ENCODE measurements at regions not wholly inside any gene's neighbourhood (a gene's known extent, or its start where the extent isn't known, plus 50 kb on each side); places are given as distances from the start of the nearest gene placed in this dataset.

GRCh38 chr12:115411121-115411520, 727.1 kb upstream of the TBX3 start:
- TF ChIP-seq, protein P1, sequence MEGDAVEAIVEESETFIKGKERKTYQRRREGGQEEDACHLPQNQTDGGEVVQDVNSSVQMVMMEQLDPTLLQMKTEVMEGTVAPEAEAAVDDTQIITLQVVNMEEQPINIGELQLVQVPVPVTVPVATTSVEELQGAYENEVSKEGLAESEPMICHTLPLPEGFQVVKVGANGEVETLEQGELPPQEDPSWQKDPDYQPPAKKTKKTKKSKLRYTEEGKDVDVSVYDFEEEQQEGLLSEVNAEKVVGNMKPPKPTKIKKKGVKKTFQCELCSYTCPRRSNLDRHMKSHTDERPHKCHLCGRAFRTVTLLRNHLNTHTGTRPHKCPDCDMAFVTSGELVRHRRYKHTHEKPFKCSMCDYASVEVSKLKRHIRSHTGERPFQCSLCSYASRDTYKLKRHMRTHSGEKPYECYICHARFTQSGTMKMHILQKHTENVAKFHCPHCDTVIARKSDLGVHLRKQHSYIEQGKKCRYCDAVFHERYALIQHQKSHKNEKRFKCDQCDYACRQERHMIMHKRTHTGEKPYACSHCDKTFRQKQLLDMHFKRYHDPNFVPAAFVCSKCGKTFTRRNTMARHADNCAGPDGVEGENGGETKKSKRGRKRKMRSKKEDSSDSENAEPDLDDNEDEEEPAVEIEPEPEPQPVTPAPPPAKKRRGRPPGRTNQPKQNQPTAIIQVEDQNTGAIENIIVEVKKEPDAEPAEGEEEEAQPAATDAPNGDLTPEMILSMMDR (IDR thresholded peaks at IDR 0.05; ENCODE audit: unreplicated experiment) = no peak
- DNase-seq (ENCODE audit: low spot score, unreplicated experiment) = no peak
- Mint-ChIP-seq H3K9me3 (ENCODE audit: low read depth) (no peaks in the 10 kb centered on the region), H3K27me3 (peaks cover 2% of the 10 kb centered on the region), H3K36me3 (ENCODE audit: insufficient read depth) (no peaks in the 10 kb centered on the region), H3K4me3 (ENCODE audit: low read depth) (no peak overlapping the region), H3K4me1 (ENCODE audit: low read depth) (no peaks in the 10 kb centered on the region), H3K27ac (no peak overlapping the region)

GRCh38 chr12:115408642-115409041, 724.7 kb upstream of the TBX3 start:
- DNase-seq (ENCODE audit: low spot score, unreplicated experiment) = no peak
- H3K27me3 Mint-ChIP-seq = peaks cover 2% of the 10 kb centered on the region
- no peak overlapping the region for H3K4me3 Mint-ChIP-seq (ENCODE audit: low read depth)
- no peak overlapping the region for H3K27ac Mint-ChIP-seq
- peaks cover 6% of the 10 kb centered on the region for H3K4me1 Mint-ChIP-seq (ENCODE audit: low read depth)
- no peaks in the 10 kb centered on the region for H3K36me3 Mint-ChIP-seq (ENCODE audit: insufficient read depth)
- TF ChIP-seq, protein P1 (IDR thresholded peaks at IDR 0.05; ENCODE audit: unreplicated experiment) = no peak
- no peaks in the 10 kb centered on the region for H3K9me3 Mint-ChIP-seq (ENCODE audit: low read depth)

DNA sequence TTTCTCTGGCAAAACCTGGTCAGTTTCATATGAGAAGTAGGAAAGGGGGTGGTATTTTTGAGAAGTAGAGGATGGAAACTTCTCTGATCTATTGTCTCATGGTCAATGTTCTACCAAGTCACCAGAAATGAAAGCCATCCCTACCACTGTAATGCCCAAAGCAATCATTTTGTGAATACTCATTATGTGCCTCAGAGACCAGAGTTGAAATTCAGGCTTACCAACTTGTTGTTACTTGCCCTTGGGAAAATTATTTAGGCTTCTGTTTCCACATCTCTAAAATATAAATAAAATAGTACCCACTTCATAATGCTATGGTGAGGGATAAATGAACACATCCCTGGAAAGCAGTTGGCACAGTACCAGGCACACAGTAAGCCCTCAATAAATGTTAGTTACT, 723.7 kb upstream of the TBX3 start:
- H3K4me1 Mint-ChIP-seq (ENCODE audit: low read depth) = peaks cover 6% of the 10 kb centered on the region
- TF ChIP-seq, protein P1 (IDR thresholded peaks at IDR 0.05; ENCODE audit: unreplicated experiment) = no peak
- no peaks in the 10 kb centered on the region for H3K36me3 Mint-ChIP-seq (ENCODE audit: insufficient read depth)
- peaks cover 7% of the 10 kb centered on the region for H3K27me3 Mint-ChIP-seq
- no peaks in the 10 kb centered on the region for H3K9me3 Mint-ChIP-seq (ENCODE audit: low read depth)
- H3K4me3 Mint-ChIP-seq (ENCODE audit: low read depth) = no peak overlapping the region
- H3K27ac Mint-ChIP-seq = no peak overlapping the region
- no peak for DNase-seq (ENCODE audit: low spot score, unreplicated experiment)

DNA sequence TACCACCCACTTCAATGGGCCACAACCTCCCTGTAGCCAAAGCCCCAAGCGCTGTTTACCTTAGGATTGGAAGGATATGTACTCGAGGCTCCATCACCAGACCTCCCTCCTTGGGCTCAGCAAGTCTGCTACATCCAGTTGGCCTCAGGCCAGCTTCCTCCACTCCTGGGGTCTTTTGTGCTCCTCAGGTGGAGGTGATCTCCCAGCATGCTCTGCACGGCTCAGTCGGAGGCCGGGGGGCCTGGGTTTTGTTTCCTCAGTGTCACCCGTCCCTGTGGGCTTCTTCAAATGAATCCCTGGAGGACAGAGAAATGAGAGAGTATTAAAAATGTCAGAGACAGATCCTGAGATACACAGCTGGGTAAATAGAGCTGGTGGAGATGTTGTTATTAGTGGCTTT, 723.1 kb upstream of the TBX3 start:
- H3K9me3 Mint-ChIP-seq (ENCODE audit: low read depth) = no peaks in the 10 kb centered on the region
- no peak overlapping the region for H3K27ac Mint-ChIP-seq

GRCh38 chr12:115405471-115405860, 721.5 kb upstream of the TBX3 start:
- no peaks in the 10 kb centered on the region for H3K36me3 Mint-ChIP-seq (ENCODE audit: insufficient read depth)
- DNase-seq (ENCODE audit: low spot score, unreplicated experiment) = no peak
- peaks cover 6% of the 10 kb centered on the region for H3K4me1 Mint-ChIP-seq (ENCODE audit: low read depth)
- no peak overlapping the region for H3K4me3 Mint-ChIP-seq (ENCODE audit: low read depth)
- peaks cover 11% of the 10 kb centered on the region for H3K27me3 Mint-ChIP-seq
- H3K27ac Mint-ChIP-seq = no peak overlapping the region
- no peaks in the 10 kb centered on the region for H3K9me3 Mint-ChIP-seq (ENCODE audit: low read depth)
- TF ChIP-seq, protein P1 (IDR thresholded peaks at IDR 0.05; ENCODE audit: unreplicated experiment) = no peak

More for the DNA sequence above, 723.1 kb upstream of the TBX3 start:
- H3K4me1 Mint-ChIP-seq (ENCODE audit: low read depth) = peaks cover 6% of the 10 kb centered on the region
- TF ChIP-seq, protein P1 (IDR thresholded peaks at IDR 0.05; ENCODE audit: unreplicated experiment) = no peak
- H3K36me3 Mint-ChIP-seq (ENCODE audit: insufficient read depth) = no peaks in the 10 kb centered on the region
- no peak overlapping the region for H3K4me3 Mint-ChIP-seq (ENCODE audit: low read depth)
- H3K27me3 Mint-ChIP-seq = peaks cover 13% of the 10 kb centered on the region
- no peak for DNase-seq (ENCODE audit: low spot score, unreplicated experiment)
